OCI-LY1 (cell line): ENCODE measurements at regions not wholly inside any gene's neighbourhood (a gene's known extent, or its start where the extent isn't known, plus 50 kb on each side); places are given as distances from the start of the nearest gene placed in this dataset.

Experiments used
- H2AFZ ChIP-seq: fragments of 200-600 bp; sonication (generic), shearing (Covaris generic); 2 replicates; pipeline ENCODE4 v1.6.0; 2014; ENCODE audit warnings: antibody characterized with exemption, mild to moderate bottlenecking, low read length
- H3F3A ChIP-seq: fragments of 200-600 bp; sonication (generic), shearing (Covaris generic); 2 replicates; pipeline ENCODE4 v1.6.0; 2014; ENCODE audit warnings: mild to moderate bottlenecking, antibody characterized with exemption, low read length, moderate library complexity; ENCODE audit not compliant: insufficient read depth
- H3K27ac ChIP-seq: fragments of 200-600 bp; sonication (generic); 2 replicates; pipeline ENCODE4 v1.5.1; 2014; ENCODE audit warnings: low read length, mixed run types, mild to moderate bottlenecking, low read depth; ENCODE audit not compliant: poor library complexity, severe bottlenecking
- H3K27me3 ChIP-seq: fragments of 200-600 bp; sonication (generic); 2 replicates; pipeline ENCODE4 v1.6.0; 2014; ENCODE audit warnings: antibody characterized with exemption, mild to moderate bottlenecking, low read length, moderate library complexity; ENCODE audit not compliant: insufficient read depth
- H3K36me3 ChIP-seq: fragments of 200-600 bp; sonication (generic); 2 replicates; pipeline ENCODE4 v1.6.1; 2014; ENCODE audit warnings: mild to moderate bottlenecking, antibody characterized with exemption, low read length, moderate library complexity, mixed read lengths; ENCODE audit not compliant: insufficient read depth
- H3K4me1 ChIP-seq: fragments of 200-600 bp; sonication (generic); 2 replicates; pipeline ENCODE4 v1.5.1; 2014; ENCODE audit warnings: mild to moderate bottlenecking, low read length, moderate library complexity; ENCODE audit not compliant: insufficient read depth, severe bottlenecking
- H3K4me2 ChIP-seq: fragments of 200-600 bp; sonication (generic), shearing (Covaris generic); 2 replicates; pipeline ENCODE4 v1.6.1; 2014; ENCODE audit warnings: low read length
- H3K4me3 ChIP-seq: fragments of 200-600 bp; sonication (generic); 2 replicates; pipeline ENCODE4 v1.5.1; 2014; ENCODE audit warnings: low read length, low read depth, mild to moderate bottlenecking, mixed read lengths; ENCODE audit not compliant: poor library complexity, severe bottlenecking
- H3K79me2 ChIP-seq: fragments of 200-600 bp; shearing (Covaris generic); 2 replicates; pipeline ENCODE4 v1.6.1; 2016; ENCODE audit warnings: mixed run types, low read length, mixed read lengths; ENCODE audit not compliant: insufficient read depth
- H3K9ac ChIP-seq: fragments of 200-600 bp; sonication (generic), shearing (Covaris generic); 2 replicates; pipeline ENCODE4 v1.6.1; 2014; ENCODE audit warnings: mild to moderate bottlenecking, low read length, mixed read lengths
- H3K9me2 ChIP-seq: fragments of 200-600 bp; sonication (generic), shearing (Covaris generic); 2 replicates; pipeline ENCODE4 v1.6.1; 2014; ENCODE audit warnings: low read depth, mild to moderate bottlenecking, low read length, mixed read lengths
- H3K9me3 ChIP-seq: fragments of 200-600 bp; shearing (Covaris generic); 2 replicates; pipeline ENCODE4 v1.6.1; 2014; ENCODE audit warnings: low read length, mixed read lengths
- H4K20me1 ChIP-seq: fragments of 200-600 bp; sonication (generic), shearing (Covaris generic); 2 replicates; pipeline ENCODE4 v1.6.0; 2016; ENCODE audit warnings: mild to moderate bottlenecking, low read length; ENCODE audit not compliant: insufficient read depth
- EZH2 ChIP-seq: fragments of 200-600 bp; sonication (generic), shearing (Covaris generic); IDR thresholded peaks from 2 replicates; pipeline ENCODE4 v1.8.0; 2017; ENCODE audit warnings: borderline replicate concordance, mixed run types, mild to moderate bottlenecking, antibody characterized with exemption, low read length, moderate library complexity, mixed read lengths
- TF ChIP-seq, protein P1 (sequence below): fragments of 200-600 bp; sonication (generic), shearing (Covaris generic); IDR thresholded peaks from 2 replicates; pipeline ENCODE4 v1.5.1; 2017; ENCODE audit warnings: mild to moderate bottlenecking, antibody characterized with exemption, low read length, moderate library complexity, mixed read lengths

DNA sequence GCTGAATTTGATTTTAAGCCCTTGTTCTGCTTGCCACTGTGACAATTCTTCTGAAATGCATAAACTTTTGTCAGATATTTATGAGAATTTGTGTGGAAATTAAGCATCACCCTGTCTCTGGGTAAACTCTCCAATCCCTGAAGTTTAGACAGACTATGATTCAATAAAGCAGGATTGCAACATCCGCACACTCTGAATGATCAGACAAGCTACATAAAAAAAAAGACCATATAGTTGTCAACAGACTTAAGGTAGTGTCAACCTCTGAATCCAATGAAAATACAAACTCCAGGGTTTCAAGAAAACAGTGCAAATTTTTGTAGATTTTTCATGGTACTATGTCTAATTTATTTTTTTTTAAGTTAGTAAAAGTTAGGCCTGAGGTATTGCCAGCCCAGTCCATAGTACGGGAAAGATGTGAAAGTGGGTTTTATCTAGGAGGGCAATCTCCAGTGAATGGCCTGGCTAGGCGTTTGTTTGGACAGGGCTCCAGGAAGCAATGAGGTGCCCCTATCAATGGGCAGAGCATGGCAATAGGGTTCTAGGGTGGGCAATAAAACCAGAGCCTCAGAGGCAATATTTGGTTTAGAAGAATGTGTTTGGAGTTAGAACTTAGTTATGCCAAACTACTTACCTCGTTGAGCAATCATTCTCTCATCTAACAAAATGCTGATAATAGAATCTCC, 762.6 kb upstream of the SEMA6A start:
- no peaks in the 10 kb centered on the region for H3F3A ChIP-seq
- no peak overlapping the region for H3K4me2 ChIP-seq
- no peak overlapping the region for H2AFZ ChIP-seq
- no peaks in the 10 kb centered on the region for H3K36me3 ChIP-seq
- H3K4me1 ChIP-seq, result no peaks in the 10 kb centered on the region
- no peaks in the 10 kb centered on the region for H3K27me3 ChIP-seq
- no peaks in the 10 kb centered on the region for H4K20me1 ChIP-seq
- no peak overlapping the region for H3K27ac ChIP-seq
- H3K9me2 ChIP-seq, result no peaks in the 10 kb centered on the region
- no peaks in the 10 kb centered on the region for H3K79me2 ChIP-seq
- no peak overlapping the region for H3K9ac ChIP-seq
- TF ChIP-seq EZH2, result no peak
- TF ChIP-seq, protein P1, sequence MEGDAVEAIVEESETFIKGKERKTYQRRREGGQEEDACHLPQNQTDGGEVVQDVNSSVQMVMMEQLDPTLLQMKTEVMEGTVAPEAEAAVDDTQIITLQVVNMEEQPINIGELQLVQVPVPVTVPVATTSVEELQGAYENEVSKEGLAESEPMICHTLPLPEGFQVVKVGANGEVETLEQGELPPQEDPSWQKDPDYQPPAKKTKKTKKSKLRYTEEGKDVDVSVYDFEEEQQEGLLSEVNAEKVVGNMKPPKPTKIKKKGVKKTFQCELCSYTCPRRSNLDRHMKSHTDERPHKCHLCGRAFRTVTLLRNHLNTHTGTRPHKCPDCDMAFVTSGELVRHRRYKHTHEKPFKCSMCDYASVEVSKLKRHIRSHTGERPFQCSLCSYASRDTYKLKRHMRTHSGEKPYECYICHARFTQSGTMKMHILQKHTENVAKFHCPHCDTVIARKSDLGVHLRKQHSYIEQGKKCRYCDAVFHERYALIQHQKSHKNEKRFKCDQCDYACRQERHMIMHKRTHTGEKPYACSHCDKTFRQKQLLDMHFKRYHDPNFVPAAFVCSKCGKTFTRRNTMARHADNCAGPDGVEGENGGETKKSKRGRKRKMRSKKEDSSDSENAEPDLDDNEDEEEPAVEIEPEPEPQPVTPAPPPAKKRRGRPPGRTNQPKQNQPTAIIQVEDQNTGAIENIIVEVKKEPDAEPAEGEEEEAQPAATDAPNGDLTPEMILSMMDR, result no peak
- H3K4me3 ChIP-seq, result no peak overlapping the region
- H3K9me3 ChIP-seq, result no peaks in the 10 kb centered on the region

DNA sequence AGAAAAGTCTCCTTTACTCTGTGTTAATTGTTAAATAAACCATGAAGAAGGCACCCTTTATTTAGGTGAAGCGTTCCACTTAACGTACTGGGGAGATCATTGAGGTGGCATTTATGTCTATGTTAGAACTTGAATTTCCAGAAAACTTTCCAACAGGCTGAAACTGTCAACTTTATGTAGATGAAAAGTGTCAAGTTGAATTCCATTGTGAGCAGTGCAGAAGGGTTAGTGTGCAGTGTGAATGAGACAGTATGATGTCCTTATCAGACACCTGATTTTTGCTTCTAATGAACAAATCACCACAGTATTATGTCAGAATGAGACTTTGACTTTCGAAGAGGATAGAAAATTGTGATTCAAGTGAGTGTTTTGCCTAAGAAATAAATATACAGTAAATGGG, 761.6 kb upstream of the SEMA6A start:
- H3K9ac ChIP-seq, result no peak overlapping the region

DNA sequence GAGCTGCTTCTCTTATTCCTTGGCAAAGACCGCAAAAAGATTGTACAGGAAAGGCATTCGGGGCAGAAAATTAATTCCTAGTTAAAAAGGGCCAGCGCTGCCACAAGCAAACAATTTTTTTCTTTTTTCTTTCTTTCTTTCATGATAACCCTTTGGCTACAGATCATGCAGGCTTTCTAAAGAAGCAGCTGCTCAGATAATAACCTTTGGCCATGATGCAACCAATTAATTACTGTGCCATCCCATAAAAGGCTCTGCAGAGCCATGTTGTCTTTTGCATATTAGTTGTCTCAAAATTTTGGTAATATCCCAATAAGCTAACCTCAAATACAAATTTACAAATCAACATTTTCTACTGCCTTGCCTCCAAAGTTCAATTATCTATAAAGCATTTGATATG, 758.4 kb upstream of the SEMA6A start:
- TF ChIP-seq, protein P1, result no peak
- H3K9me2 ChIP-seq, result no peaks in the 10 kb centered on the region
- H3F3A ChIP-seq, result no peaks in the 10 kb centered on the region
- no peaks in the 10 kb centered on the region for H3K4me1 ChIP-seq
- no peaks in the 10 kb centered on the region for H4K20me1 ChIP-seq
- no peaks in the 10 kb centered on the region for H3K79me2 ChIP-seq
- H3K9ac ChIP-seq, result no peak overlapping the region
- H2AFZ ChIP-seq, result no peak overlapping the region
- no peaks in the 10 kb centered on the region for H3K9me3 ChIP-seq
- H3K36me3 ChIP-seq, result no peaks in the 10 kb centered on the region
- H3K4me3 ChIP-seq, result no peak overlapping the region
- no peaks in the 10 kb centered on the region for H3K27me3 ChIP-seq
- no peak overlapping the region for H3K27ac ChIP-seq
- no peak overlapping the region for H3K4me2 ChIP-seq

More for the DNA sequence above, 761.6 kb upstream of the SEMA6A start:
- Histone ChIP-seq H3K4me3 (no peak overlapping the region), H3K9me3 (no peaks in the 10 kb centered on the region), H4K20me1 (no peaks in the 10 kb centered on the region), H3K36me3 (no peaks in the 10 kb centered on the region), H2AFZ (no peak overlapping the region), H3F3A (no peaks in the 10 kb centered on the region), H3K27ac (no peak overlapping the region), H3K79me2 (no peaks in the 10 kb centered on the region), H3K27me3 (no peaks in the 10 kb centered on the region), H3K4me1 (no peaks in the 10 kb centered on the region), H3K4me2 (no peak overlapping the region), H3K9me2 (no peaks in the 10 kb centered on the region)
- TF ChIP-seq EZH2, result no peak
- TF ChIP-seq, protein P1, result no peak
